Tibial artery (tissue), 4 donors: ENCODE measurements at regions not wholly inside any gene's neighbourhood (a gene's known extent, or its start where the extent isn't known, plus 50 kb on each side); places are given as distances from the start of the nearest gene placed in this dataset.
"Not testable (repeated sequence)": the region's sequence is repeated elsewhere in the genome, so short reads cannot be mapped to it uniquely, and the experiment has no call there.

ENCODE experiments used
- DNase-seq, 2 donors: peaks; one replicate each; pipeline ENCODE4 v3.0.0-alpha.2; 2019
- H3K27ac ChIP-seq, 2 donors: fragments of 200-600 bp; sonication (generic) in 1 of 2; 1 replicate in 1 of 2; 2 replicates in 1 of 2; pipeline ENCODE4 v1.5.1; 2018 to 2019; ENCODE audit warnings: mild to moderate bottlenecking in 1 of 2
- H3K27me3 ChIP-seq, 2 donors: fragments of 200-600 bp; sonication (generic) in 1 of 2; one replicate each; pipeline versions ENCODE4 v1.5.1 to v1.6.0; 2016 to 2019
- H3K36me3 ChIP-seq, 3 donors: fragments of 200-600 bp; sonication (generic) in 2 of 3; one replicate each; pipeline ENCODE4 v1.5.1; 2016 to 2019; ENCODE audit warnings: mild to moderate bottlenecking in 2 of 3
- H3K4me1 ChIP-seq, 4 donors: fragments of 200-600 bp; sonication (generic) in 2 of 4; 1 replicate in 3 of 4; 2 replicates in 1 of 4; pipeline ENCODE4 v1.5.1; 2016 to 2019
- H3K4me3 ChIP-seq, 2 donors: fragments of 200-600 bp; sonication (generic) in 1 of 2; 1 replicate in 1 of 2; 2 replicates in 1 of 2; pipeline ENCODE4 v1.5.1; 2018 to 2019; ENCODE audit warnings: mild to moderate bottlenecking in 2 of 2
- H3K9me3 ChIP-seq, 3 donors: fragments of 200-600 bp; sonication (generic) in 1 of 3; one replicate each; pipeline ENCODE4 v1.5.1; 2016 to 2019
- CTCF ChIP-seq, 2 experiments: fragments of 200-600 bp in 1 of 2; fragments of 450-650 bp in 1 of 2; IDR thresholded peaks; one replicate each; pipeline ENCODE4 v1.5.1; 2017 to 2019; ENCODE audit warnings: antibody characterized with exemption in 2 of 2, mild to moderate bottlenecking in 1 of 2, moderate library complexity in 1 of 2
- intact Hi-C: fragments of 100-400 bp; cut with DNase I; formaldehyde crosslinking; loops from one replicate; pipeline ENCODE4 v1.15.0; 2023; ENCODE audit warnings: low total_unique reads

GRCh38 chr4:153880983-153881382 lies 92.1 kb upstream of the SFRP2 start:
- Histone ChIP-seq H3K36me3 (no peaks in the 10 kb centered on the region), H3K9me3 (peaks cover 0 to 3% (median 0%) of the 10 kb centered on the region in 3 donors), H3K27me3 (no peaks in the 10 kb centered on the region), H3K4me1 (no peaks in the 10 kb centered on the region), H3K4me3 (no peak overlapping the region), H3K27ac (no peak overlapping the region)
- DNase-seq = no peak
- intact Hi-C loops = no loop called here
- TF ChIP-seq CTCF (IDR thresholded peaks at IDR 0.05) = no peak

DNA sequence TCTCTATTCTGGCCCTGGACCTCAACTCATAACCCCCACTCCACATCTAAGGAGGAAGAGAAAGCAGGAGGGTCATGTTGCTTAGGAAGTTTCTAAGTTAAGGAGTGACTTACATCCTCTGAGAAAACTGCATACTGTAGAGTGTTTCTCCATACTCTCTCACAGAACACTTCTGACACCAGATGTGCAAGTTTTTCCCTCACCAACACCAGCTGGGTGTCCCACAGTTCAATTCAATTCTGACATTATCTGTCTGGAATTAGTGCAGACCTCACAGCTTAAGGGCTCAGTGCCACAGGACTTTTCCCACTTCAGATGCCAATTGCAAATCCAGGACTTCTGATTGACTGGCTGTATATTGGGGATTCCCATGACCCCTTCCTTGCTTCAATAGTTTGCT lies 89.0 kb upstream of the SFRP2 start:
- intact Hi-C loops = no loop called here
- no peak overlapping the region for H3K4me3 ChIP-seq

DNA sequence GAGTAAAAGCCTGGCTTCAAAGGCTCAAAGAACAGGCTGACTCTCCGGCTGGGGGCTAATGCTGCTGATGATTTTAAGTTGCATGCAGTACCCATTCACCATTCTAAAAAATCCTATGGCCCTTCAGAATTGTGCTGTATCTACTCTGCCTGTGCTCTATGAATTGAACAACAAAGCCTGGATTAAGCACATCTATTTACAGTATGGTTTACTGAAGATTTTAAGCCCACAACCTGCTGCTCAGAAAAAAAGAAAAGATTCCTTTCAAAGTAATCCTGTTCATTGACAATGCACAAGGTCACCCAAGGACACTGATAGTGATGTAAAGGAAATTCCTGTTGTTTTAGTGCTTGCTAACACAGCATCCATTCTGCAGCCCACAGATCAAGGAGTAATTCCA lies 84.9 kb upstream of the SFRP2 start:
- Histone ChIP-seq H3K27ac (no peak overlapping the region), H3K4me3 (no peak overlapping the region), H3K9me3 (no peaks in the 10 kb centered on the region), H3K36me3 (no peaks in the 10 kb centered on the region), H3K4me1 (no peaks in the 10 kb centered on the region), H3K27me3 (no peaks in the 10 kb centered on the region)
- no peak for TF ChIP-seq CTCF (IDR thresholded peaks at IDR 0.05)
- intact Hi-C loops = no loop called here
- no peak for DNase-seq

More for the DNA sequence above, 89.0 kb upstream of the SFRP2 start:
- Histone ChIP-seq H3K27me3 (no peaks in the 10 kb centered on the region), H3K27ac (no peak overlapping the region), H3K4me1 (no peaks in the 10 kb centered on the region), H3K9me3 (peaks cover 0 to 3% (median 0%) of the 10 kb centered on the region in 3 donors), H3K36me3 (no peaks in the 10 kb centered on the region)
- no peak for TF ChIP-seq CTCF (IDR thresholded peaks at IDR 0.05)
- DNase-seq = no peak

- H3K4me3 ChIP-seq, intact Hi-C loops, H3K36me3 ChIP-seq, H3K27ac ChIP-seq, DNase-seq, H3K27me3 ChIP-seq, H3K4me1 ChIP-seq: not testable (repeated sequence)
- H3K9me3 ChIP-seq = peaks cover 0 to 44% (median 16%) of the 10 kb centered on the region in 3 donors
Measured at GRCh38 chr4:153866766-153867165, 77.9 kb upstream of the SFRP2 start.

DNA sequence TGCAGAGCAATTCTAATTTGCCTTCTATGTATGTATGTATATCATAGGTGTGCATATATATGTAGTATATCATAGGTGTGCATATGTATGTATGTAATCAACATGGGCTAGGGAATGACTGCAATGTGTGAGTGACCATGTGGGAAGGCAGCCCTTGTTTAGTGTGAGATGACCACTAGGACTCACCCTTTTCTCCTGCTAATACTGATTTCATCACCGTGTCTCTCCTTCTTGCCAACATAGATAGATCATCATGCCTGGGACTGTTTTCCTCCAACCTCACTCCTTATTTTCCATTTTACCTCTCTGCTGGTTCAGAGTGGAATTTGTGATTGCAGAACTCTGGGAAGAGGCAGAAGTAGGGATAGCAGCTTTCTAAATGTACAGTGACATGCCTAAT lies 63.6 kb upstream of the SFRP2 start:
- Histone ChIP-seq H3K27ac (no peak overlapping the region), H3K4me1 (no peaks in the 10 kb centered on the region), H3K36me3 (no peaks in the 10 kb centered on the region), H3K27me3 (no peaks in the 10 kb centered on the region), H3K4me3 (no peak overlapping the region), H3K9me3 (peaks cover 0 to 13% (median 0%) of the 10 kb centered on the region in 3 donors)
- no peak for TF ChIP-seq CTCF (IDR thresholded peaks at IDR 0.05)
- no peak for DNase-seq
- intact Hi-C loops = no loop called here

GRCh38 chr4:153850533-153851280 lies 61.8 kb upstream of the SFRP2 start:
- intact Hi-C loops = no loop called here
- Histone ChIP-seq H3K9me3 (peaks cover 0 to 6% (median 0%) of the 10 kb centered on the region in 3 donors), H3K4me1 (no peaks in the 10 kb centered on the region), H3K4me3 (no peak overlapping the region), H3K27ac (no peak overlapping the region), H3K36me3 (no peaks in the 10 kb centered on the region), H3K27me3 (no peaks in the 10 kb centered on the region)
- no peak for TF ChIP-seq CTCF (IDR thresholded peaks at IDR 0.05)
- DNase-seq = no peak
